Neutrophil (primary cell): ENCODE measurements at regions not wholly inside any gene's neighbourhood (a gene's known extent, or its start where the extent isn't known, plus 50 kb on each side); places are given as distances from the start of the nearest gene placed in this dataset.

Source experiments
- H3K27ac ChIP-seq: fragments of 200-600 bp; sonication (generic); 2 replicates; pipeline ENCODE4 v1.5.1; 2016; ENCODE audit warnings: mild to moderate bottlenecking, moderate library complexity
- H3K27me3 ChIP-seq: fragments of 200-600 bp; sonication (generic); 2 replicates; pipeline ENCODE4 v1.6.0; 2016; ENCODE audit warnings: mild to moderate bottlenecking
- H3K36me3 ChIP-seq: fragments of 200-600 bp; sonication (generic); 2 replicates; pipeline ENCODE4 v1.5.1; 2017
- H3K4me1 ChIP-seq, 2 experiments: fragments of 200-600 bp in 1 of 2; sonication (generic) in 1 of 2; 1 replicate in 1 of 2; 2 replicates in 1 of 2; pipeline versions ENCODE4 v1.5.1 to v1.6.1; 2013 to 2016; ENCODE audit warnings: low read depth in 1 of 2, low read length in 1 of 2, mild to moderate bottlenecking in 1 of 2, moderate library complexity in 1 of 2; ENCODE audit not compliant: control insufficient read depth in 1 of 2, insufficient read depth in 1 of 2
- H3K4me3 ChIP-seq, 2 experiments: fragments of 200-600 bp in 1 of 2; sonication (generic) in 1 of 2; 1 replicate in 1 of 2; 2 replicates in 1 of 2; pipeline ENCODE4 v1.5.1; 2013 to 2016; ENCODE audit warnings: low read depth in 1 of 2, low read length in 1 of 2, mild to moderate bottlenecking in 1 of 2, moderate library complexity in 1 of 2
- H3K9me3 ChIP-seq: fragments of 200-600 bp; sonication (generic); 2 replicates; pipeline ENCODE4 v1.5.1; 2016
- TF ChIP-seq, protein P1 (sequence below): fragments of 200-600 bp; sonication (generic); IDR thresholded peaks from 2 replicates; pipeline ENCODE4 v1.5.1; 2016; ENCODE audit warnings: antibody characterized with exemption

DNA sequence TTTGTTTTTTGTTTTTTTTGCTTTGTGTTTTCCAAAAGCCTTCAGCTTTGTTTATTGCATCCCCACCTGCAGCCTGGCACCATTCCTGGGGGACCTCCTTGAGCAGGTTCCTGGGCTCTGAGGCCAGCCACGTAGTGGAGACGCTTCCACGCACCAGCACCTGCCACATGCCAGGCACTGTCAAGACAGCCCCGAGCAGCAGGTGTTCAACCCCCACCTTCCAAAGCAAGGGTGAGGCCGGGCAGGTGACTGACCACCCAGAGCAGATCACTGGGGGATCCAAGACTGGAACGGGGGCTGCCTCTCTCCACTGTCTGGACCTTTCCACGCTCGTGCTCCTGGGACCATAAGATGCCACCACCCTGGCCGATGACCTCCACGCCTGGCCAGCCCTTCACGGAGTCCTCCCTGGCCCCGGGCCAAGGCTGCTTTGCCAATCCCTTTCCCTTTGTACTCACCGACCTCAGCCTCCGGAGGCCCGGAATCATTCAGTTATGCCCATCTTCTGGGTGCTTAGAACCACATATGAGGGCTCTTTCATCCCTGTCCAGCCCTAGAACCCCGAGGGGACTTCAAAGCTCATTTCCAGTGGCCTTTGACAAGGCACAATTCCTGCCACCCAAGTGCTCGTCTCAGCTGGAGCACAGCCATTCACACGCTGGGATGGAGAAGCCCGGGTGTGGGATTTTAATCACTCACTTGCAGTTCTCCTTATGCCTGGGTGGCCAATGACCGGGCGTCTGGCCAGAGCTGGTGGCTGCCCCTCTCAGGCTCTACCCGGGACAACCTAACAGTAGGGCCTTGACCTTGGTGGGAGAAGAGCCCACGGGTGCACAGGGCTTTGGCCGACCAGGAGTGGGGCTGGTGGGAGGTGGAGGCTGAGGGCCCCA, 330.8 kb downstream of the NPHP4 start:
- H3K4me3 ChIP-seq = no peak overlapping the region
- no peaks in the 10 kb centered on the region for H3K9me3 ChIP-seq
- H3K27me3 ChIP-seq = peaks cover 7% of the 10 kb centered on the region
- TF ChIP-seq, protein P1, sequence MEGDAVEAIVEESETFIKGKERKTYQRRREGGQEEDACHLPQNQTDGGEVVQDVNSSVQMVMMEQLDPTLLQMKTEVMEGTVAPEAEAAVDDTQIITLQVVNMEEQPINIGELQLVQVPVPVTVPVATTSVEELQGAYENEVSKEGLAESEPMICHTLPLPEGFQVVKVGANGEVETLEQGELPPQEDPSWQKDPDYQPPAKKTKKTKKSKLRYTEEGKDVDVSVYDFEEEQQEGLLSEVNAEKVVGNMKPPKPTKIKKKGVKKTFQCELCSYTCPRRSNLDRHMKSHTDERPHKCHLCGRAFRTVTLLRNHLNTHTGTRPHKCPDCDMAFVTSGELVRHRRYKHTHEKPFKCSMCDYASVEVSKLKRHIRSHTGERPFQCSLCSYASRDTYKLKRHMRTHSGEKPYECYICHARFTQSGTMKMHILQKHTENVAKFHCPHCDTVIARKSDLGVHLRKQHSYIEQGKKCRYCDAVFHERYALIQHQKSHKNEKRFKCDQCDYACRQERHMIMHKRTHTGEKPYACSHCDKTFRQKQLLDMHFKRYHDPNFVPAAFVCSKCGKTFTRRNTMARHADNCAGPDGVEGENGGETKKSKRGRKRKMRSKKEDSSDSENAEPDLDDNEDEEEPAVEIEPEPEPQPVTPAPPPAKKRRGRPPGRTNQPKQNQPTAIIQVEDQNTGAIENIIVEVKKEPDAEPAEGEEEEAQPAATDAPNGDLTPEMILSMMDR = no peak
- no peak overlapping the region for H3K27ac ChIP-seq
- no peaks in the 10 kb centered on the region for H3K4me1 ChIP-seq
- no peaks in the 10 kb centered on the region for H3K36me3 ChIP-seq

DNA sequence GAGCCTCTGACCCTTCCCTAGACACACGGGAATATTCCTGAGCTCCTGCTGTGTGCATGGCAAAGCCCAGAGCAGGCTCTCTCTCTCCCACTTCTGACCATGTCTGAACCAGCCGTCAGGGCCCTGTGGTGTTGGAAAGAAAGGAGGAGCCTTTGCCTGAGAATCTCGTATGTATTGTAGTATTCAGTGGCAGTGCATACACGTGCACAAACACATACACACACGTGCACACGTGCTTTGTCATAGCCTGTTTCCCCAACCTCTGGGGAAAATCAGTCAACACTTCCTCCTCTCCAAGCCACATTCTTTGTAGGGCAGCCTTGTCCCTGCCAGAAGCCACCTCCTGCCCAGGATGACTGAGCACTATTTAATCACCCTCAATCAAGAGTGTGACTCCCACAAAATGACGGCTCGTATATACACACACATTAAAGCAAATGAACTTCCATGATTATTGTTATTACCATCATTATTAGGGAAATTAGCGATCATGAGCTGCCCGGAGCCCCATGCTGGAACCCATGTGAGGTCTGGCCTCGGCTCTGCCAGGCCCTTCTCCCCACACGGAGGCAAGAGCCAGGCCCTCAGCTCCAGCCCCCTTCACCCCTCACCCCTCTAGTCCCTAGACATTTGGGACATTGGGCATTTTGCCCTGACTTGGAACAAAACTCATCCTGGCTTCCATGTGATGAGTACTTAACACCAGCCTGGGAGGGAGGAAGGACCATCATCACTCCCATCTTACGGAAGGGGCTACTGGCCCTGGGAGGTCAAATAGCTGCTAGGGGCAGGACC, 331.9 kb downstream of the NPHP4 start:
- no peaks in the 10 kb centered on the region for H3K36me3 ChIP-seq
- TF ChIP-seq, protein P1 = no peak
- no peaks in the 10 kb centered on the region for H3K9me3 ChIP-seq
- H3K4me3 ChIP-seq = no peak overlapping the region
- peaks cover 7% of the 10 kb centered on the region for H3K27me3 ChIP-seq
- H3K27ac ChIP-seq = no peak overlapping the region
- H3K4me1 ChIP-seq = no peaks in the 10 kb centered on the region

DNA sequence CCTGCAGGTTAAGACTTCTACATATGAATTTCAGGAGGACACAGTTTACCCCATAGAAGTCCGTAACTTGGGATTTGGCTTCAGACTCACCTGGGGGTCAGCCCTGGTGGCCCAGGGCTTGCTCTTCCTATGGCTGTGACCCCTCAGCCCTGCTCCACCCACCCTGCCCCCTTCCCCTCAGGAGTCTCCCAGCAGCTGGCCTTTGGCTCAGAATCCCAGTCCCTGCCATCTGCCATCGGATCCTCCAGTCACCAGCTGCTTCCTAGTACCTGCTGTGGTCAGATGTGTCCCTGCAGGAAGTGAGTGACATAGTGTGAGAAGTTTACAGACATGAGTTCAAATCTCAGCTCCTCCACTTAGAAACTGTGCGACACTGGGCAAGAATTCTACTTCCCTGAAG, 332.6 kb downstream of the NPHP4 start:
- H3K36me3 ChIP-seq = no peaks in the 10 kb centered on the region
- H3K4me1 ChIP-seq = no peaks in the 10 kb centered on the region
- H3K27me3 ChIP-seq = peaks cover 7% of the 10 kb centered on the region
- H3K9me3 ChIP-seq = no peaks in the 10 kb centered on the region
- H3K27ac ChIP-seq = no peak overlapping the region
- TF ChIP-seq, protein P1 = no peak
- no peak overlapping the region for H3K4me3 ChIP-seq

DNA sequence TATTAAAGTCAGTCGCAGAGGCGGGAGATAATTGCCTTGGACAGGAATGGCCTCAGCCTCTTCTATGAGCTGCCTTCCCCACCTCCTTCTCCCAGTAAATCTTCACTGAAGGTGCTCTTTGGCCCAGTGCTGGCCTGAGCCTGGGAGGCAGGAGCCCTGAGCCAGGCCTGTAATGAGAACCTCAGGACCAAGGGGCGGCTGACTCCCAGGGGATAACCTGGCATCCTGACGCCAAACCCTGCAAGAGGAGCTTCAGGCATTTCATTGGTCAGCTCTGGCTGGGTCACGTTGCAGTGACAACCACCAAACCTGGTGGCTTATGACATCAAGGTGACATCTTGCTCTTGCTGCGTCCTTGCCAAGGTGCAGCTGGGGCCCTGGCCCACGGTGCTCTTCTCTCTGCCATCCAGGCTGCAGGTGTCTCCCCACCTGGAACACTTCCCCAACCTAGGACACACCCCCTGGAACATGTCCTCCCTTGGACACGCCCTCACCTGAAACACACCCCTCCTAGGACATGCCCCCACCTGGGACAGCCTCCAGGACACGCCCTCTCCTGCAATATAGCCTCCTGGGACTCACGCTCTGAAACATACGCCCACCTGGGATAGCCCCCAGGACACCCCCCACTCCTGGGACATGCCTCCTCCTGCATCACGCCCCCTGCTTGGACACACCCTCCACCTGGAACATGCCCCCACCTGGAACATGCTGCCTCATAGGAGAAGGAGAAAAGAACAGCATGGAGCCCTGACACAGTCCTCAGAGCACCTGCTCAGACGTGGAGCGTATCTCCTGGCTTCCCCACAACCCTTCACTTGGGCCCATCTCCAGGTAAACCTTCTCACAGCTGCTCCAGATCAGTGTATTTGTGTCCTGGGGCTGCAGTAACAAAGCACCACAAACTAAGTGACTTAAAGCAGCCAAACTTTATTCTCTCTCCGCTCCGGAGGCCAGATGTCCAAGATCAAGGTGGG, 333.6 kb downstream of the NPHP4 start:
- Histone ChIP-seq H3K27ac (no peak overlapping the region), H3K4me3 (no peak overlapping the region)

More for the DNA sequence above, 333.6 kb downstream of the NPHP4 start:
- Histone ChIP-seq H3K4me1 (no peaks in the 10 kb centered on the region), H3K27me3 (peaks cover 7% of the 10 kb centered on the region), H3K36me3 (no peaks in the 10 kb centered on the region), H3K9me3 (no peaks in the 10 kb centered on the region)
- TF ChIP-seq, protein P1 = no peak
